WERI-Rb-1 (cell line): ENCODE measurements at regions not wholly inside any gene's neighbourhood (a gene's known extent, or its start where the extent isn't known, plus 50 kb on each side); places are given as distances from the start of the nearest gene placed in this dataset.

Source experiments
- DNase-seq: peaks from one replicate; pipeline ENCODE4 v3.0.0-alpha.2; 2020
- H3K27ac ChIP-seq: fragments of 250-450 bp; sonication (Bioruptor Pico); 2 replicates; pipeline ENCODE4 v1.5.1; 2020; ENCODE audit warnings: mild to moderate bottlenecking, moderate library complexity
- H3K27me3 ChIP-seq: fragments of 250-450 bp; sonication (Bioruptor Pico); 2 replicates; pipeline ENCODE4 v1.5.1; 2021; ENCODE audit warnings: mild to moderate bottlenecking, low read depth, moderate library complexity; ENCODE audit not compliant: insufficient read depth, severe bottlenecking
- H3K36me3 ChIP-seq: fragments of 250-450 bp; sonication (Bioruptor Pico); 2 replicates; pipeline ENCODE4 v1.5.1; 2020; ENCODE audit warnings: mild to moderate bottlenecking, moderate library complexity
- H3K4me3 ChIP-seq: 2 replicates; pipeline ENCODE4 v1.5.1; 2011; ENCODE audit warnings: low read depth, mild to moderate bottlenecking, control low read depth, low read length
- H3K9me3 ChIP-seq: fragments of 250-450 bp; sonication (Bioruptor Pico); 2 replicates; pipeline ENCODE4 v1.5.1; 2021; ENCODE audit warnings: mild to moderate bottlenecking, moderate library complexity; ENCODE audit not compliant: severe bottlenecking
- CTCF ChIP-seq: IDR thresholded peaks from 2 replicates; pipeline ENCODE4 v1.5.1; 2011; ENCODE audit warnings: low read depth, mild to moderate bottlenecking, control low read depth, inconsistent platforms, low read length

- DNase-seq = no peak
- Histone ChIP-seq H3K36me3 (no peaks in the 10 kb centered on the region), H3K4me3 (no peak overlapping the region), H3K9me3 (peaks cover 7% of the 10 kb centered on the region), H3K27me3 (no peaks in the 10 kb centered on the region), H3K27ac (no peak overlapping the region)
- TF ChIP-seq CTCF = no peak
Observed at GRCh38 chr22:49608228-49608627, 219.4 kb downstream of the BRD1 start.

- no peak for DNase-seq
- Histone ChIP-seq H3K27ac (no peak overlapping the region), H3K36me3 (no peaks in the 10 kb centered on the region), H3K9me3 (peaks cover 7% of the 10 kb centered on the region), H3K27me3 (no peaks in the 10 kb centered on the region), H3K4me3 (no peak overlapping the region)
- no peak for TF ChIP-seq CTCF
Observed at GRCh38 chr22:49607821-49608220, 219.9 kb downstream of the BRD1 start.

- no peaks in the 10 kb centered on the region for H3K27me3 ChIP-seq
- peaks cover 7% of the 10 kb centered on the region for H3K9me3 ChIP-seq
- no peak for TF ChIP-seq CTCF
- no peaks in the 10 kb centered on the region for H3K36me3 ChIP-seq
- H3K27ac ChIP-seq = no peak overlapping the region
- H3K4me3 ChIP-seq = no peak overlapping the region
- no peak for DNase-seq
Observed at GRCh38 chr22:49606562-49607290, 220.9 kb downstream of the BRD1 start.

- Histone ChIP-seq H3K9me3 (peaks cover 7% of the 10 kb centered on the region), H3K36me3 (no peaks in the 10 kb centered on the region), H3K4me3 (no peak overlapping the region), H3K27me3 (no peaks in the 10 kb centered on the region), H3K27ac (no peak overlapping the region)
- DNase-seq = no peak
- no peak for TF ChIP-seq CTCF
Observed at GRCh38 chr22:49604732-49605302, 222.9 kb downstream of the BRD1 start.

- TF ChIP-seq CTCF = no peak
- no peak for DNase-seq
- peaks cover 7% of the 10 kb centered on the region for H3K9me3 ChIP-seq
- H3K36me3 ChIP-seq = no peaks in the 10 kb centered on the region
- H3K27me3 ChIP-seq = no peaks in the 10 kb centered on the region
- H3K4me3 ChIP-seq = no peak overlapping the region
- no peak overlapping the region for H3K27ac ChIP-seq
Observed at GRCh38 chr22:49603016-49603415, 224.7 kb downstream of the BRD1 start.
